Activated CD4-positive, alpha-beta T cell treated with anti-CD3 and anti-CD28 coated beads, Interleukin-2, amount 50 U/mL, for 48 hours (primary cell): ENCODE measurements at regions not wholly inside any gene's neighbourhood (a gene's known extent, or its start where the extent isn't known, plus 50 kb on each side); places are given as distances from the start of the nearest gene placed in this dataset.
"Not testable (repeated sequence)": the region's sequence is repeated elsewhere in the genome, so short reads cannot be mapped to it uniquely, and the experiment has no call there.

Source experiments
- DNase-seq, 2 experiments: peaks; one replicate each; pipeline ENCODE4 v3.0.0-alpha.2; 2020

DNA sequence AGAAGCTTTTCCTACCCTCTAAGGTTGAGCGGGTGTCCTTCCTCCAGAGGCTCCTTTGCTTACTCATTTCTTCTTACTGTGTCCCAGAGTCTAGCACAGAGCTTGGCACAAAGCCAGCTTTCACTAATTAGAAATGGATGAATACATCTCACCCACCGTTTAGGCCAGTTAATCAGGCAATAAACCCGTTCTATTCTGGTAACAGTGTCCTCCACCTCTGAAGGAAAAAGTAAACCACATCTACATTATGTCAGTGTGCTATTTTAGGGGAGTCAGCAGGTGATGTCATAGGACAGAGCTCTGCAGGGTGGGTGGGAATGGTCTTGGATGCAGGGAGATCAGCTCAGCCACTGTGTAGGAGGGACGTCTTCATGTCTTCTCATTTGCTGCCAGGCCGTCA lies 109.2 kb downstream of the OSTF1 start:
- no peak for DNase-seq

DNA sequence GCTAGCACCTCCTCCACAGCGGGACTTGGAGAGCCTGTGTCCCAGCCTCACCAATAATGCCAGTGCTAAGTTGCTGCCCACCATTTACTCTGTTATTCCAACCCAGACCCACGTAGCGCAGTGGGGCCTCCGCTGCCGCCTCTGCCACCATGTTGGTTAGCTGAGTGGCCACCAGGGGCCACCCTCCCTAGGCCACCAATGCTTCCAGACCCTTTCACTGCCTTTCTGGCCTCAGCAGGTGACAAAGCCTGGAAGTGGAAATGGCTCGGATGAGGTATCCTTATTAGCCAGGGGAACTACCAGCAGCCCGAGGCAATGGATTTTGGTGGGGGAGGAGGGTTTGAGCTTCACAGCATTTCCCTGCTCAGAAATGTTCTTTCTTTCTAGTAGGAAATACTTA lies 110.1 kb downstream of the OSTF1 start:
- no peak for DNase-seq

DNA sequence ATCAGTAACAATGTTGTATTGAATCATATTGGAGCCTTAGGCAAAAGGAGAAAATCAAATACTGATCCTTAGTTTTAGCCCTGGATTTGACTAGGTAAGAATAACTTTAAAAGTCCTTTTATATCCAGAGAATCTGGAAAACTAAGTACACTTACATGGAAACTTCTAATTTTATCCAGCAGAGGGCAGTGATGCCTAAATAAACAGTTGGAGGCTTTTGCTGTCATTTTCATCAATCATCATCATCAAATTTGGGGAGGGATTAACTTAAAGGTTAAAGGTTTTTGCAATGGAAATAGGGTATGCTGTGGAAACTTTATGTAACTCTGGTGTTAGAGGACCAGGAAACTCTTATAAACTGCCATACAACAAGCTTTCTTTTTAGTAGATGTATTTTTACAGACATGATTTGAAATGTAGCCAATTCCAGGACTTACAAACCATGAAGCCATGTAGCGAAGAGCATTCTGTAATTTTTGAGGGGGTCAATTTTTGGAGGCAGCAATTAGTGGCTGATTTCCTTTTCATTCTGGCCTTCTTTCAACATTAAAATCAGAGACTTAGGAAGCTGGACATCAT lies 112.7 kb downstream of the OSTF1 start:
- no peak for DNase-seq

DNA sequence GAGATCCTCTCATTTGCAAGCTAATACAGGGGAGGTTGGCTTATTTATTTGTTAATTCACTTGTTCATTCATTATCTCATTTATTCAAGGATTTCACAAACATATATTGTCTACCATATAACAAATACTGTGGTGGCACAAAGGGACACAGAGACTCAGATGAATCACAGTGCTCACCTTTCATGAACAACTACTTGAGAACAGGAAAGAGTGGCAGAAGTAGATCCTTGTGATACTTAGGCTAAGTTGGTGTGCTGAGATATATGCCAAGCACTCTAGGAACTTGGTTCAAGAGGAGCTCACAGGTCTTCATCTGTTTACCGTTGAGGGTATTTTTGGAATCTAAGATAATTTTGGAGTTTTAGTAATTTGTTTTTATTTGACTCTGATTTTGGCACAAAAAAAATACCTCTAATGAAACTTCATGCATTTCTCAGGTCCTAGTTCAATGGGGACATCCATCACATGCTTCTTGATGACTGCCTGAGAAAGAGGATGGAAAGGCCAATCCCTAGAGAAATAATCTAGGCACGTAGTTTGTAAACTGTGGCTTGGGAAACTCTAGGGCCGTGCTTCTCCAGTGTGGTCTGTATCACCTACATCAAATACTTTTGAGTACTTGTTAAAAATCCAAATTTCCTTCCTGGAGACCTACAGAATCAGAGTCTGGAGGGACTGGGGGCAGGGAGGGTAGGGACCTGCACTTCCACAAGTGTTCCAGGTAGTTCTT lies 113.3 kb downstream of the OSTF1 start:
- no peak for DNase-seq

DNA sequence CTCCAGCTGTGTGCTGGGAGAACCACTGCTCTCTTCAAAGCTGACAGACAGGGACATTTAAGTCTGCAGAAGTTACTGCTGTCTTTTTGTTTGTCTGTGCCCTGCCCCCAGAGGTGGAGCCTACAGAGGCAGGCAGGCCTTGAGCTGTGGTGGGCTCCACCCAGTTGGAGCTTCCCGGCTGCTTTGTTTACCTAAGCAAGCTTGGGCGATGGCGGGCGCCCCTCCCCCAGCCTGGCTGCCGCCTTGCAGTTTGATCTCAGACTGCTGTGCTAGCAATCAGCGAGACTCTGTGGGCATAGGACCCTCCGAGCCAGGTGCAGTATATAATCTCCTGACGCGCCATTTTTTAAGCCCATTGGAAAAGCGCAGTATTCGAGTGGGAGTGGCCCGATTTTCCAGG lies 119.7 kb downstream of the OSTF1 start:
- DNase-seq, result not testable (repeated sequence)

DNA sequence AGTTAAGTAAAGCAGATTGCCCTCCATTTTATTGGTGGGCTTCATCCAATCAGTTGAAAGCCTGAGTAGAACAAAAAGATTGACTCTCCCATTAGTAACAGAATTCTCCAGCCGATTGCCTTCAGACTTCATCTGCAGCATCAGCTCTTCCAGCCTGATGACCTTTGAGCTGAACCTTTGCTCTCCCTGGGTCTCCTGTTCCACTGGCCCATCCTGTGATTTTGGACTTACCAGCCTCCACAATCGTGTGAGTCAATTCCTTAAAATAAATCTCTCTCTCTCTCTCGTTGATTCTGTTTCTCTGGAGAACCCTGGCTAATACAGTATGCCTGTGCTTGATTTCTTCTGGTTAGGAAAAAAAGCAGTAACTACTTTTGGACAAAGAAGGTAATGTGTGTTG lies 121.9 kb downstream of the OSTF1 start:
- no peak for DNase-seq

DNA sequence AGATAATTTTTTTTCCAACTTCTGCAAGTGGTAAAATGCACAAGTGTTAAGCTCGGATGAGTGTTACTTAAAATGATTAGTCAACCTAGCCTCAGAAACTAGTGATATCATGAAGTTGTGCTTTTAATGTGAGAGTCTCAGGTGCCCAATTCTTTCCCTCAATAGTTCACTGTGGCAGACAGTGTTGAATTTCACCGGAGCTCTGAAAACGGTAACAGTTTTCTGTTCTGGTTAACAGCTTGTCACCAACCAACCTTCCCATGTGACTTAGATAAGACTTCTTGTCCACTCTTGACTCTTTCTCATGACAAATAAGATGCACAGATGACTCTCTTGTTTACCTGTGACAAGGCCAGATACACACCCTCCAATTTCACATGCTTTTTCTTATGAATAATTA lies 125.5 kb downstream of the OSTF1 start:
- DNase-seq, result no peak

DNA sequence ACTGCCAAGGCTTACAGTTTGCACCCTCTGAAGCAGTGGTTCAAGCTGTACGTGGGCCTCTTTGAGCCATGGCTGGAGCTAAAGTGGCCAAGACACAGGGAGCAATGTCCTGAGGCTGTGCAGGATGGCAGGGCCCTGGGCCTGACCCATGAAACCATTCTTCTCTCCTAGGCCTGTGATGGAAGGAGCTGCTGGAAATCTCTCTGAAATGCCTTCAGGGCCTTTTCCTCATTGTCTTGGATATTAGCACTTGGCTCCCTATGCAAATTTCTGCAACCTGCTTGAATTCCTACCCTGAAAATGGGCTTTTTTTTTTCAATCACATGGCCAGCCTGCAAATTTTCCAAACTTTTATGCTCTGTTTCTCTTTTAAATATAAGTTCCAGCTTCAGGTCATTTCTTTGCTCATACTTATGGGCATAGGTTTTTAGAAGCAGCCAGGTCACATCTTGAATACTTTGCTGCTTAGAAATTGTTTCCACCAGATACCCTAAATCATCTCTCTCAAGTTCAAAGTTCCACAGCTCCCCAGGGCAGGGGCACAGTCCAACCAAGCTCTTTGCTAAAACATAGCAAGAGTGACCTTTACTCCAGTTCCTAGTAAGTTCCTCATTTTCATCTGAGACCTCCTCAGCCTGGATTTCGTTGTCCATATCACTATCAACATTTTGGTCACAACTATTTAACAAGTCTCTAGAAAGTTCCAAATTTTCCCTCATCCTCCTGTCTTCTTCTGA lies 138.3 kb downstream of the OSTF1 start:
- no peak for DNase-seq

DNA sequence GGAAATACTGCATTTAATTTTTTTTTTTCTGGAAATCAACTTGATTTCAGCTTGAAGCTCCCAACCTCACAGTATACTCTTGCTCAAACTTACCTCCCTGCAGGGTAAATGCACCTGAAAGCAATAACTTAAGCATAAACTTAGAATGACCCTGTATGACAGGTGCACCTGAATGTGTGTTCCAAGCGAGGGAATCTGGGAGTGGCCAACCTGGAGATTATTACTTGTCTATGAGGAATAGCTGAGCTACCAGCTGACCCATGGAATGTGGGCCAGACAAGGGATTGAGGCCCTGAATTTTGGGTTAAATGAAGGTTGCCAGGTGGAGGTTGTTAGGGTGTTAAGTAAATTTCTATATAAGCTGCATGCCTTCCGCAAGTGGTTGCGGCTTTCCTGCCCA lies 140.6 kb downstream of the OSTF1 start:
- no peak for DNase-seq

DNA sequence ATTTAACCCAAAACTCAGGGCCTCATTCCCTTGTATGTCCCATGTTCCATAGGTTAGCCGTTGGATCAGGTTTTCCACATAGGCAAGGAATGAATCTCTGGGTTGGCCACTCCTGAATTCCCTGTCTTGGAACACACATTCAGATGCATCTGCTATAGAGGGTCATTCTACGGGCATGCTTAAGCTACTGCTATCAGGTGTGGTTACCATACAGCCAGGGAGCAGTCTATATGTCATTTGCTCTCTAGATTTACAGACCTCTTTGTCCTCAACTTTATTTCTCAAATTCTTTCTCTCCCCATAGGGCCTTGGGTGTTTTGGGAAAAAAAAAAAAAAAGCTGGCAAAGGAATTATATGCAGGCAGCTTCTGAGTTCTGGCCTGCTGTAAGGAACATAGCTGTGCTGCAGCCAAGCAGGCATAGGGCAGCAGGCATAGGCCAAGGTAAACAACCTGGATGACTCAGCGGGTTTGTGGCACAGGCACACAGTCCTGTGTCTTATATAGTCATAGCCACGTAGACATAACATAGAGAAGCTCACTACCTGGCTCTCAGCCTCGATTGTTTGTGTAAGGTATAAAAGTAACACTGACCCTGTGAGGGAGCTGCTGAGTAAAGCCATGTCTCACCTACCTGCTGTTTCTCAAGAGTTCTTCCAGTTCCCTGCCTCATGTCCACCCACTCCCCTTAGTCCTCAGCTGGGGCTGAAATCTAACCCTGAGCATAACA lies 141.5 kb downstream of the OSTF1 start:
- no peak for DNase-seq

DNA sequence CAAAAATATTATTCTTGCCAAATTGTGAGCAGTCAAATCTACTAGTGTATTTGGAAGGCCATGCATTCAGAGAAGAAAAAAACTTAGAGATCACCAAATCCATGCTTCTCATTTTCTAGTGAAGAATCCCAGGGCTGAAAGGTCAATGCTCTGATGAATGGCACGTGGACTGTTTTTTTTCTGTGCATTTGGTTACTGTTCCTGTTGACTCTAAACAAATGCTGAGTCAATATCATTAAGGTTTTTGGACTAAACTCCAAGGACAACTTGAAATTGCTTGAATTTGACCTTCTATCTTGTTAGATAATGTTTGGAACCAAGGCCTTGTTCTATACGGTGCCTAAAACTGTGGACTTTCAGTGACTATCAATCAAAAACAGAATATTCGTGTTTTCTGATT lies 142.2 kb downstream of the OSTF1 start:
- DNase-seq, result no peak

DNA sequence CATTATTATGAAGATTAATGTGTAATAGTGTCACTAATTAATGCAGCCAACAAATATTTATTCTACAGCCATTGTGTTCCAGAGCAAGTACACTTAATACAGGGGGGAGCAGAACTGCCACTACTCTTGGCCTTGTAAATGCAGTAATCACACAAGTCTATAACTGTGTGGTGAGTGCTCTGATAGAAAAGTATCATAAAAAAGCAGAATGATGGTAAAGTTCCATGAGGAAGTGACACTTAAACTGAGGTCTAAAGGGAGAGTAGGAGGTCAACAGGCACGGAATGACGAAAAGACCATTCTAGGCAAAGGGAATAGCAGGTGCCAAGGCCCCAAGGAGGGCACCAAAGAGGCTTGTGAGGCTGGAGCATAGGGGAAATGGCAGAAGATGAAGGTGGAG lies 142.9 kb downstream of the OSTF1 start:
- DNase-seq, result no peak

DNA sequence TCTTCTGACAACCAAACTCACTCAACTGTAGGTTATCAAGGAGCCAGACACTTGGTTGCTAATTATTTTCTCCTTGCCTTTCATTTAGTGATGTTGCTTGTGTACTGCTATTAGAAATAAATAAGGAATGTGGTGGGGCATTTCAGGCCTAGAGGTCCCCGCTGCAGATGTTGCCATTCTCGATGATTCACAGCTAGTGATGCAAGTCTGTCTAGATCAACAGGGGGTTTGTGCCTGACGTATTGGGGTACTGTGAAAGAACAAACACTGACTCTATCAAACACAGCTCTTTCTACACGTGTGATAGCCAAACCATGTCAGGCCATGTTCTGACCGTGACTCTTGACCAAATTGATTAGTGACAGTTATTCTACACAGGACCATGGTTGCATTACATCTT lies 144.7 kb downstream of the OSTF1 start:
- no peak for DNase-seq

DNA sequence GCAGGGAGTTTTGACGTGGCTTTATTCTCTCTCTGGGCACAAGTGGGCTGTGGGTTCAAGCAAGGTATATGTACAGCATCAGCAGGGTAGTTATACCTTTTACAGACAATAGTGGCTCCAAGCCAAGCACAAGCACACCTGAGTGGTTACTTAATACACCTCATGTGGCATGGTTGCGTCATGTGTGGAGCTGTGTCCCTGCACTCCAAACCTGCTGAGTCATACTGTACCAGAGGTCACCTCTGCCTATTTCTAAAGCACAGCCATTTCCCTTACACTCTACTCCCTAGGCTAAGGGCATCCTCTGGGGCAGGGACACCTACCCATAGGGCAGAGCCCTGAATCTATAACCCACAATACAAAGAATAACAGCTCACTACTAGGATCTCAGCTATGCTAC lies 147.3 kb downstream of the OSTF1 start:
- no peak for DNase-seq

DNA sequence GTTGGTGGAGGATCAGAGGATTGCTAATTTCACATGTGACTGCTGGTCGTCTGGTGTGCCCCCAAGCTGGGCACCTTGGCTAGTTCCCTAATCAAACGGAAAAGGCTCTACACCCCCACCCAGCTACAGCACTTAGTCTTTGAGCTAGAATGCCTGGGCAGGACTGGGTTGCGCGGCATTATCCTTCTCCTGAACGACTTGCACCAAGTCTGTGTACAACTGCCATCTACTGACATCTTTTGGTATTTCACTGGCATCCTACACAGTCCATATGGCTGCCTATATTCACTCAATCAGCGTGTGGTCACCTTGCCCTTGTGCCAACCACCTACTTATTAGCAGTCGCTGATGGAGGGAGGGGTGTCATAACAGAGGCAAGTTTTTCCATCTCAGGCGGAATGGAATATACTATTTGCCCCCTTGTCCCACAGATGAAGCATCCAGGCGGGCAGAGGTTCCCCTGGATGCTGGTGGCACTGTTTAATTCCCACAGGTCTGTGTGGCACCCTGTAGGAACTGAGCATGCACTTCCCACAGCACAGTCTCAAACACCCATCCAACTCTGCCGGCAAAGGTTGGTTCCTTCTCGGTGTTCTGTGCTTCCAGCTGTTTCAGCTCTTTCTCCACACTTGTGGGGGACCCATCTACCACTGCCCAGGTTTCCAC lies 150.1 kb downstream of the OSTF1 start:
- peak; percentile 29 to 30 for DNase-seq

DNA sequence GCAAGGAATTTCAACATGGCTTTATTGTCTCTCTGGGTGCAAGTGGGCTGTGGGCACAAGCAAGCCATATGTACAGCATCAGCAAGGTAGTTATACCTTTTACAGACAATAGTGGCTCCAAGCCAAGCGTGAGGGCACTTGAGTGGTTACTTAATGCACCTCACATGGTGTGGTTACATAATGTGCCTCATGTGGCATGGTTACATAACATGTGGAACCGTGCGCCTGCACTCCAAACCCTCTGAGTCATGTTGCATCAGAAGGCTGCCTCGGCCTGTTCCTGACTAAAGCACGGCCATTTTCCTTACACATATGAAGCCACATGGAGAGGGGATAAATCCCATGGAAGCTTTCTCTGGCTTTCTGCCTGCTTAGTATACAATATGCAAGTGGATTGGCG lies 150.9 kb downstream of the OSTF1 start:
- no peak for DNase-seq

DNA sequence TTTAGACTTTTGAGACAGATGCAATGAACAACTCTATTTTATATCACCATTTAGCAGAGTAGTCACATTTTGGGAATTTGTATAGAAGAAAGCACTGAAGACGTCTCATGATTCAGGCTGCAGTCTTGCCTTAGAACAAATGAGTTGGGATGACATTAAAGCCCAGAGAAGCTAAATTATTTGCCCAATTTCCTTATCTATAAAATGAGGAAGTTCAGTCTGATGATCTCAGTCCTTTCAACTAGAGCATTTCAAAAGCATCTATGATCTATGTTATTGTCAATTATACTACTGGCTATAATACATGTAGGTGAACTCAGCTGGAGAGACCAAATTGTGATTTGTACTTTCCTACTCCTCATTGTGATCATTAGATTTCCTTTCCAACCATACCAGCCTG lies 154.1 kb downstream of the OSTF1 start:
- no peak for DNase-seq

DNA sequence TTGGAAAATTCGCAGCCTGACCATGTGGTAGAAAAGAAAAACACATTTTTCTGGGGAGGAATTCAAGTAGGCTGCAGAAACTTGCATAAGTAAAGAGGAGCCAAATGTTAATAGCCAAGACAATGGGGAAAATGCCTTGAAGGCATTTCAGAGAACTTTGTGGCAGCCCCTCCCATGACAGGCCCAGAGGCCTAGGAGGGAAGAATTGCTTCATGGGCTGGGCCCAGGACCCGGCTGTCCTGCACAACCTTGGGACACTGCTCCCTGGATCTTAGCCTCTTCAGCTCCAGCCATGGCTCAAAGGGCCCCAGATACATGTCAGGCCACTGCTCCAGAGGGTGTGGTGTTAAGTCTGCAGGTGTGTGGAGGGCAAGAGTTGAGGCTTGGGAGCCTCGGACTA lies 158.6 kb downstream of the OSTF1 start:
- DNase-seq, result no peak

DNA sequence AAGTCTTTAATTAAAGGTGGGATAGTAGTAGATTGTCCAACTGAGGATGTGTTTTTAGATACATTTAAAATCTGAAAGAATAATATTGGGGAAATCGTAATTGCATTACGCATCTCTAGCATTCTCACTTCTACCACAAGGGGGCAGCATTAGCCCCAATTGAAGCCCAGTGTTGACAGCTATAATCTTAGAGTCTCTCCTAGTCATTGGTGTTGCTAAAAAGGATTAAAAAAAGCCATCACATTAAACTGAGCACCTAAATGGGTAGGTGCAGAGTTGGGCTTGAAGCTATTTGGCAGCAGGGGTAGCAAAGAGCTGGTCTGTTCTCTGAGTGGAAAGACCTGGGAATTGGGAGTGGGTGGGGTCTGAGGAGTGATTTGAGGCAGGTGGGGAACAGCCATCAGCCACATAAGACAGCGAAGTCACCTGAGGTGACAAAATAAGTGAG lies 177.2 kb downstream of the OSTF1 start:
- DNase-seq, result peak; percentile 47 to 54

DNA sequence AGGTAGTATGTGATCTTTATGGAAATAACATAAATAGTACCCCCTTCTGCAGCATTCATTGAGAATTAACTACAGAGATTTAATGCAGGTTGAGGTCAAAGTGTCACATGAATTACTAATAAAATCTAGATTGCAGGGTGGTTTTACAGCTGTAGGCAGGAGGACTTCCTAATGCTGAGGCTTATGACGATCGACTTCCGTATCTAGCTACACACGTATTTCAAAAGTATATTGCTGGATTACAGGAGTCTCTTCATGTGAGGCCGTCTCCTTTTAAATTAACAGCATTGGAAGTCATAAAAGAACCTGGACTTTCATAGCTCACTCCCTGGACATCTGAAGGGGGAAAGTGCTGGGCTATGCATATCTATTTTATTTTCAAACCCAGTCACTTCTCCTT lies 180.9 kb downstream of the OSTF1 start:
- no peak for DNase-seq

DNA sequence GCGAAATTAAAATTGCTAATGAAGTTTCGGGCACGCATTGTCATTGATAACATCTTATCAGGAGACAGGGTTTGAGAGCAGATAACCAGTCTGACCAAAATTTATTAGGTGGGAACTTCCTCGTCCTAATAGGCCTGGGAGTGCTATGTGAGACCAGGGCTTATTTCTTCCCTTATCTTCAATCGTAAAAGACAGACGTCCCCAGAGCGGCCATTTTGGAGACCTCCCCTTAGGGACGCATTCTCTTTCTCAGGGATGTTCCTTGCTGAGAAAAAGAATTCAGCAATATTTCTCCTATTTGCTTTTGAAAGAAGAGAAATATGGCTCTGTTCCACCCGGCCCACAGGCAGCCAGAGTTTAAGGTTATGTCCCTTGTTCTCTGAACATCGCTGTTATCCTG lies 184.7 kb downstream of the OSTF1 start:
- not testable (repeated sequence) for DNase-seq

DNA sequence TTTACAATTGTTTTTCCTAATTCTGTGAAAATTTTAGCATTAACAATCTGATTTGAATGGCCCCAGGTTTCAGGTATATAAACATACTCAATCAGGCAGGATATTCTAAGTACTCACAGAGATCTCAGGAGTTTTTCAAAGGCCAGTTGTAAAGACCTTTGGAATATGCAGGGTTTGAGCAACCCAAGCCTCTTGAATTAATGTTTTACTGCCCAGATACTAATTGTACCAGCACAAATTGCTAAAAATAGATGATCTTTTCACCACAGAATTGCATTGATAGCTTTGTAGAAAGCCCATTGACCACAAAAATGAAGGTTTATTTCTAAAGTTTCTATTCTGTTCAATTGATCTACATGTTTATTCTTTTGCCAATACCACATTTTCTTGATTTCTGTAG lies 186.5 kb downstream of the OSTF1 start:
- no peak for DNase-seq

DNA sequence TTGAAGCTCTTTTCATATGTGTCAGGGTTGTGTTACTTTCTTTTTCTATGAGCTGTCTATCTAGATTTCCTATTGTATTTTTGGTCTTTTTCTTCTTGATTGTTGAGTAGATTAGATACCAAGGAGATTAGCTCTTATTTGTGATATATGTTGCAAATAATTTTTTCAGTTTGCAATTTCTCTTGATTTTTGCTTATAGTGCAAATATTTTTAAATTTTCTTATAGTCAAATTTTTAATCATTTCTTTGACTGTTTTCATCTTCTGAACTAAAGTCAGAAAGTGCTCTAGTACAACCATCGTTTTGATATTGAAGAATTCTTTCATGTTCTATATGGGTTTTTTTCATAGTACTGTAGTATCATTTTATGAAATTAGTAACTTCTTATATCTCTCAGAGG lies 193.7 kb downstream of the OSTF1 start:
- DNase-seq, result no peak
